MM.1S (cell line): ENCODE measurements at regions not wholly inside any gene's neighbourhood (a gene's known extent, or its start where the extent isn't known, plus 50 kb on each side); places are given as distances from the start of the nearest gene placed in this dataset.

Source experiments
- DNase-seq: peaks from one replicate; pipeline ENCODE4 v3.0.0-alpha.2; 2015
- H2AFZ ChIP-seq: fragments of 300-600 bp; sonication (generic); 2 replicates; pipeline ENCODE4 v1.6.0; 2016; ENCODE audit warnings: antibody characterized with exemption, low read length
- H3F3A ChIP-seq: fragments of 300-600 bp; sonication (generic); 2 replicates; pipeline ENCODE4 v1.6.1; 2016; ENCODE audit warnings: mild to moderate bottlenecking, antibody characterized with exemption, low read length, moderate library complexity, mixed read lengths; ENCODE audit not compliant: insufficient read depth
- H3K27ac ChIP-seq: fragments of 300-600 bp; sonication (generic); 2 replicates; pipeline ENCODE4 v1.5.1; 2016; ENCODE audit warnings: mild to moderate bottlenecking, low read length
- H3K27me3 ChIP-seq: fragments of 300-600 bp; sonication (generic); replicated peaks from 2 replicates; pipeline ENCODE4 v1.6.0; 2016; ENCODE audit warnings: low read length; ENCODE audit not compliant: insufficient read depth
- H3K36me3 ChIP-seq: fragments of 300-600 bp; sonication (generic); replicated peaks from 2 replicates; pipeline ENCODE4 v1.6.1; 2016; ENCODE audit warnings: mild to moderate bottlenecking, low read length, mixed read lengths; ENCODE audit not compliant: insufficient read depth
- H3K4me1 ChIP-seq: fragments of 300-600 bp; sonication (generic); 2 replicates; pipeline ENCODE4 v1.6.1; 2016; ENCODE audit warnings: low read length, mixed read lengths
- H3K4me2 ChIP-seq: fragments of 300-600 bp; sonication (generic); 2 replicates; pipeline ENCODE4 v1.6.0; 2016; ENCODE audit warnings: low read depth, low read length
- H3K4me3 ChIP-seq: fragments of 300-600 bp; sonication (generic); 2 replicates; pipeline ENCODE4 v1.5.1; 2016; ENCODE audit warnings: low read length, mixed read lengths
- H3K79me2 ChIP-seq: fragments of 300-600 bp; sonication (generic); 2 replicates; pipeline ENCODE4 v1.6.1; 2016; ENCODE audit warnings: mixed run types, low read length, mixed read lengths
- H3K9ac ChIP-seq: fragments of 300-600 bp; sonication (generic); 2 replicates; pipeline ENCODE4 v1.6.1; 2016; ENCODE audit warnings: low read length, mixed read lengths
- H3K9me2 ChIP-seq: fragments of 300-600 bp; sonication (generic); replicated peaks from 2 replicates; pipeline ENCODE4 v1.6.1; 2016; ENCODE audit warnings: mild to moderate bottlenecking, low read length, mixed read lengths; ENCODE audit not compliant: insufficient read depth
- H3K9me3 ChIP-seq: fragments of 300-600 bp; sonication (generic); replicated peaks from 2 replicates; pipeline ENCODE4 v1.6.1; 2016; ENCODE audit warnings: mild to moderate bottlenecking, low read length, mixed read lengths; ENCODE audit not compliant: insufficient read depth
- H4K20me1 ChIP-seq: fragments of 300-600 bp; sonication (generic); 2 replicates; pipeline ENCODE4 v1.6.1; 2016; ENCODE audit warnings: mild to moderate bottlenecking, low read length, moderate library complexity, mixed read lengths; ENCODE audit not compliant: insufficient read depth
- EZH2 ChIP-seq: fragments of 300-600 bp; sonication (generic); optimal IDR thresholded peaks from 2 replicates; pipeline ENCODE3; 2017; ENCODE audit warnings: low read depth, mild to moderate bottlenecking, antibody characterized with exemption, low read length, mixed read lengths
- EZH2phosphoT487 ChIP-seq: fragments of 300-600 bp; sonication (generic); IDR thresholded peaks from 2 replicates; pipeline ENCODE4 v1.6.1; 2018; ENCODE audit warnings: antibody characterized with exemption, low read length
- TF ChIP-seq, protein P1 (sequence below): fragments of 300-600 bp; sonication (generic); IDR thresholded peaks from 2 replicates; pipeline ENCODE4 v1.5.1; 2016; ENCODE audit warnings: antibody characterized with exemption, low read length, mixed read lengths

DNA sequence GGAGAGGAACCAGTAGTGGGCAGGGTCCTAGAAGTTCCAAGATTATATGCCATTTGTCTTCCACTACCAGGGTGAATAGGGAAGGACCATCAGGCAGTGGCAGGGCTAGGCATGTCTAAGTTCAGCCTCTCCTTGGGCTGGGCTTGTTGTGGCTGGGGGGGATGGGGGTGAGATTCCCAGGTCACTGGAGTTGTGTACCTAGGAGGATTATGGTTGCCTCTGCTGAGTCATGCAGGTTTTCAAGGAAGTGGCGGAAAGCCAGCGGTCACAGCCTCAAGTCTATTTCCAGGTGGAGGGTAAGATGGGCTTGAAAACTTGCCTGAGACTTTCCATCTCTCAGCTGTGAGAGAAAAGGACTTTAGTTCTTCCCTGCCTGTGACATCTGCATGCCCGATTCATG lies 1407.1 kb downstream of the SI start:
- Histone ChIP-seq H3K27ac (no peak overlapping the region), H3K4me1 (no peaks in the 10 kb centered on the region), H3K4me2 (no peak overlapping the region), H3K9me2 (no peaks in the 10 kb centered on the region), H3K36me3 (no peaks in the 10 kb centered on the region), H3K4me3 (no peak overlapping the region), H4K20me1 (no peaks in the 10 kb centered on the region), H2AFZ (no peak overlapping the region), H3K79me2 (no peaks in the 10 kb centered on the region), H3F3A (no peaks in the 10 kb centered on the region), H3K27me3 (no peaks in the 10 kb centered on the region), H3K9me3 (no peaks in the 10 kb centered on the region), H3K9ac (no peak overlapping the region)
- TF ChIP-seq EZH2phosphoT487 (no peak), EZH2 (no peak)
- TF ChIP-seq, protein P1, sequence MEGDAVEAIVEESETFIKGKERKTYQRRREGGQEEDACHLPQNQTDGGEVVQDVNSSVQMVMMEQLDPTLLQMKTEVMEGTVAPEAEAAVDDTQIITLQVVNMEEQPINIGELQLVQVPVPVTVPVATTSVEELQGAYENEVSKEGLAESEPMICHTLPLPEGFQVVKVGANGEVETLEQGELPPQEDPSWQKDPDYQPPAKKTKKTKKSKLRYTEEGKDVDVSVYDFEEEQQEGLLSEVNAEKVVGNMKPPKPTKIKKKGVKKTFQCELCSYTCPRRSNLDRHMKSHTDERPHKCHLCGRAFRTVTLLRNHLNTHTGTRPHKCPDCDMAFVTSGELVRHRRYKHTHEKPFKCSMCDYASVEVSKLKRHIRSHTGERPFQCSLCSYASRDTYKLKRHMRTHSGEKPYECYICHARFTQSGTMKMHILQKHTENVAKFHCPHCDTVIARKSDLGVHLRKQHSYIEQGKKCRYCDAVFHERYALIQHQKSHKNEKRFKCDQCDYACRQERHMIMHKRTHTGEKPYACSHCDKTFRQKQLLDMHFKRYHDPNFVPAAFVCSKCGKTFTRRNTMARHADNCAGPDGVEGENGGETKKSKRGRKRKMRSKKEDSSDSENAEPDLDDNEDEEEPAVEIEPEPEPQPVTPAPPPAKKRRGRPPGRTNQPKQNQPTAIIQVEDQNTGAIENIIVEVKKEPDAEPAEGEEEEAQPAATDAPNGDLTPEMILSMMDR, result no peak
- no peak for DNase-seq

GRCh38 chr3:163664466-163664865 lies 1413.8 kb downstream of the SI start:
- Histone ChIP-seq H3K4me3 (no peak overlapping the region), H3K79me2 (no peaks in the 10 kb centered on the region), H3K9me2 (no peaks in the 10 kb centered on the region), H3K9ac (no peak overlapping the region), H3K9me3 (no peaks in the 10 kb centered on the region), H3K36me3 (no peaks in the 10 kb centered on the region), H3K27ac (no peak overlapping the region), H3K4me1 (no peaks in the 10 kb centered on the region), H3K4me2 (no peak overlapping the region), H3F3A (no peaks in the 10 kb centered on the region), H4K20me1 (no peaks in the 10 kb centered on the region), H3K27me3 (no peaks in the 10 kb centered on the region), H2AFZ (no peak overlapping the region)
- TF ChIP-seq, protein P1, result no peak
- TF ChIP-seq EZH2 (no peak), EZH2phosphoT487 (no peak)
- DNase-seq, result no peak

- Histone ChIP-seq H4K20me1 (no peaks in the 10 kb centered on the region), H3K9ac (no peak overlapping the region), H3K4me1 (no peaks in the 10 kb centered on the region), H3K9me3 (no peaks in the 10 kb centered on the region), H3K27me3 (no peaks in the 10 kb centered on the region), H3K79me2 (no peaks in the 10 kb centered on the region), H3K27ac (no peak overlapping the region), H3K4me3 (no peak overlapping the region), H2AFZ (no peak overlapping the region), H3K36me3 (no peaks in the 10 kb centered on the region), H3F3A (no peaks in the 10 kb centered on the region), H3K4me2 (no peak overlapping the region), H3K9me2 (no peaks in the 10 kb centered on the region)
- DNase-seq, result no peak
- TF ChIP-seq EZH2phosphoT487, result no peak
- TF ChIP-seq, protein P1, result no peak
Observed at GRCh38 chr3:163657088-163657487, 1421.2 kb downstream of the SI start.
